Stimulated activated CD8-positive, alpha-beta memory T cell treated with anti-CD3 and anti-CD28 coated beads, Interleukin-4, amount 100 ng/mL, for 1 hour (primary cell): ENCODE measurements at regions not wholly inside any gene's neighbourhood (a gene's known extent, or its start where the extent isn't known, plus 50 kb on each side); places are given as distances from the start of the nearest gene placed in this dataset.
"Not testable (repeated sequence)": the region's sequence is repeated elsewhere in the genome, so short reads cannot be mapped to it uniquely, and the experiment has no call there.

Experiments
- DNase-seq, 2 donors: peaks; one replicate each; pipeline ENCODE4 v3.0.0-alpha.2; 2020; ENCODE audit warnings: low read depth in 2 of 2, low spot score in 1 of 2

DNA sequence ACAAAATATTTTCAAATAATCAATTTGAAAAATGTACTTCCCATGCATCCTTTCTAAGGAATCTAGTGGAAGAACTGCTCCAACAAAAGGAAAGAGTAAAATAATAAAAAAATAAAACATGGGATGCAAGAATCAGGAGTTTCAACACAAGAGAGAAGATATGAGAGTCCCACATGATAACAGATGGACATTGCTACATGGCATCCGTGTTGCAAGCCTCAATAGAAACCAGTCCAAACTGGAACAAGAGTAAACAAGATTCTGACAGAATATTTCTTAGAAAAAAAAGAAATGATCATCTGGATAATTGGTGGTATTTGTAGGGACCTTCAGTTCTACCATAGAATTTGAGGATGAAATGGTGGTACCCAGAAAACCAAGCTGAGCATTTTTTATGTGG, 186.8 kb downstream of the FRK start:
- no peak for DNase-seq

- DNase-seq, result no peak
These were observed 190.2 kb downstream of the FRK start for GRCh38 chr6:115870464-115870863.

- no peak for DNase-seq
These were observed 194.8 kb downstream of the FRK start for GRCh38 chr6:115865914-115866313.

GRCh38 chr6:115863211-115863610, 197.5 kb downstream of the FRK start:
- DNase-seq, result no peak

DNA sequence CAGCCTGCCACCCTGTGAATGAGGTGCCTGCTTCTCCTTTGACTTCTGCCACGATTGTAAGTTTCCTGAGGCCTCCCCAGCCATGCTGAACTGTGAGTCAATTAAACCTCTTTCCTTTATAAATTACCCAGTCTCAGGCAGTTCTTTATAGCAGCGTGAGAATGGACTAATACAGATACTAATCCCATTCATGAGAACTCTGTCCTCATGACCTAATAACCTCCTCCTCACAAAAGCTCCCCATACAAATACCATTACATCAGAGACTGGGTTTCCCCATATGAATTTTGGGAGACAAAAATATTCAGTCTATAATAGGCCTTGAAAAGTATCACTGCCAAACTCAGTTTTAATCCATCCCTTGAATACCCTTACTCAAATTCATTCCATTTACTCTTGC, 199.0 kb downstream of the FRK start:
- DNase-seq, result not testable (repeated sequence)

- not testable (repeated sequence) for DNase-seq
These were observed 201.1 kb downstream of the FRK start for GRCh38 chr6:115859577-115859976.

GRCh38 chr6:115854866-115855665, 205.6 kb downstream of the FRK start:
- no peak for DNase-seq

DNA sequence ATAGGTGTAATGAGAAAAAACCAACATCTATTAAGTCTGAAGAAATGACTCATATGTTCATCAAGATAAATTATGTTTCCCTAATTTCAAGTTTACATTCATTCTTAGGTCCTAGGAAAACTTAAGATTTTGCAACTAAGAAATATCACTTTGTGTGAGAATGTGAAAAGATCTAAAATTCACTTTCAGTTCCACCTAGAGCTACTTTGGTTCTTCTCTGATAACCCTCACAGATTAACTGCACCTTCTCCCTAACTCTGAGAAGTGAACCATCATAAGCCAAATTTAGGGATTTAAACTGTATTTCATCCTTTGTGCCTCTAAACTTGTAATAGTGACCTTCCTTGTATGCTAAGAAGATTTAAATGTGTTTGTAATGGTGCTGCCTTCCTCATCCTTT, 213.0 kb downstream of the FRK start:
- no peak for DNase-seq

GRCh38 chr6:115843945-115844344, 216.7 kb downstream of the FRK start:
- no peak for DNase-seq

DNA sequence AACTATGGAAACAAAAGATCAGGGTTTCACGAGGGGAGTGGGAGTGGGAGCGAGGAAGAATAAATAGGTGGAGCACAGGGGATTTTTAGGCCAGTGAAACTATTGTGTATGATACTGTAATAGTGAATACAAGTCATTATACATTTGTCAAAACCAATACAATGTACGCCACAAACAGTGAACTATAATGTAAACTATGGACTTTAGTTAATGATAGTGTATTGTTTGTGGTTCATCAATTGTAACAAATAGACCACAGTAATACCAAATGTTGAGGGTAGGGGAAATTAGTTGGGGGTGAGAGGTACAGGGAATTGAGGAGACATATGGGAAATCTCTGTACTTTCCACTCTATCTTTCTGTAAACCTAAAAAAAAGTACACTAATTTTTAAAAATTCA, 218.4 kb downstream of the FRK start:
- no peak for DNase-seq

GRCh38 chr6:115839583-115840181, 221.0 kb downstream of the FRK start:
- no peak for DNase-seq

GRCh38 chr6:115838763-115839401, 221.8 kb downstream of the FRK start:
- no peak for DNase-seq

GRCh38 chr6:115838216-115838615, 222.5 kb downstream of the FRK start:
- DNase-seq, result no peak

DNA sequence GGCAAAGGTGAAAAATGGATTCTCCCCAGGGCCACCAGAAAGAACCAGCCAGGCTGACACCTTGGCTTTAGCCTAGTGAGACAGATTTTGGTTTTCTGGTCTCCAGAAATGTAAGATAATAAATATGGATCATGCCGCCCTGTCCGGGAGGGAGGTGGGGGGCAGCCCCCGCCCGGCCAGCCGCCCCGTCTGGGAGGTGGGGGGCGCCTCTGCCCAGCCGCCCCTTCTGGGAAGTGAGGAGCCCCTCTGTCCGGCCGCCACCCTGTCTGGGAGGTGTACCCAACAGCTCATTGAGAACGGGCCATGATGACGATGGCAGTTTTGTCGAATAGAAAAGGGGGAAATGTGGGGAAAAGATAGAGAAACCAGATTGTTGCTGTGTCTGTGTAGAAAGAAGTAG, 224.3 kb downstream of the FRK start:
- not testable (repeated sequence) for DNase-seq

DNA sequence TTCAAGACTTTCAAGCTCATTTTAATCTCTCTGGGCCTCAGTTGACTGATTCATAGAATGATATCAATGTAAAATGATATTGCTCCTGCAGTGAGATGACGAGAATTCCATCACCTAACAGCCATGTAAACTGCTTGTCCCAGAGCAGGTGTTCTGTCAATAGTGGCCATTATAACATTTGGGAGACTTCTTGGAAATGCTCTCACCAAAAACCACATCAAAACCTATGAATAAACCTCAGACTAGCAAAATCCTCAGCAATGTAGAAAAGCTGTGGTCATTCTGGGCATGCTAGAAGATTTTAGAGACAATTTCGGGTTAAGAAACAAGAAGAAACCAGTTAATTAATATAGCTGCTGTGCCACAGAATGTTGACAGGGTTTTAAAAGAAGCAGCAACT, 225.4 kb downstream of the FRK start:
- no peak for DNase-seq

DNA sequence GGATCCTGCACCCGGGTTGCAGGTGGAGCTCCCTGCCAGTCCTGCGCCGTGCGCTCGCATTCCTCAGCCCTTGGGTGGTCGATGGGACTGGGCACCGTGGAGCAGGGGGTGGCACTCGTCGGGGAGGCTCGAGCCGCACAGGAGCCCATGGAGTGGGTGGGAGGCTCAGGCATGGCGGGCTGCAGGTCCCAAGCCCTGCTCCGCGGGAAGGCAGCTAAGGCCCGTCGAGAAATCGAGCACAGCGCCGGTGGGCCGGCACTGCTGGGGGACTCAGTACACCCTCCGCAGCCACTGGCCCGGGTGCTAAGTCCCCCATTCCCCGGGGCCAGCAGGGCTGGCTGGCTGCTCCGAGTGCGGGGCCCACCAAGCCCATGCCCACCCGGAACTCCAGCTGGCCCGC, 226.1 kb downstream of the FRK start:
- DNase-seq, result not testable (repeated sequence)

GRCh38 chr6:115832786-115833185, 227.9 kb downstream of the FRK start:
- no peak for DNase-seq

DNA sequence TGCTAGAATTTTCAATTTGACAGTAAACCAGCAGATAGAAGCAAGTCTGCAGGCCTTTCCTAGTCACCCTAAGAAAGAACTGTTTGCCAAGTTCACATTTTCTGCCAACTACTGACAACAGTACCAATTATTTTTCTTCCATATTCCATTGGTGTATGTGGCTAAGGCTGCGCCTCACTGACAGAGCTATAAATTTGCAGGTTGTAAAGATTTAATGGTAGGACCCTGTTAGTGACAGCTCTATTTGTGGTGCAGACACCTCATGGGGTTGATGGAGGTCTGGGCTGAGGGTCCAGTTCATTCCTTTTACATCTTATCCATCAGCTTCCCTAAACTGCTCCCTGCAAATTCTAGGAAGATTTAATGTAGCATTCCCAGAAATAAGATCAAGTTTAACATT, 228.5 kb downstream of the FRK start:
- DNase-seq, result no peak

- DNase-seq, result no peak
These were observed 229.8 kb downstream of the FRK start for GRCh38 chr6:115830895-115831294.

GRCh38 chr6:115821798-115822197, 238.9 kb downstream of the FRK start:
- no peak for DNase-seq

- DNase-seq, result no peak
These were observed 241.2 kb downstream of the FRK start for GRCh38 chr6:115819506-115819905.

DNA sequence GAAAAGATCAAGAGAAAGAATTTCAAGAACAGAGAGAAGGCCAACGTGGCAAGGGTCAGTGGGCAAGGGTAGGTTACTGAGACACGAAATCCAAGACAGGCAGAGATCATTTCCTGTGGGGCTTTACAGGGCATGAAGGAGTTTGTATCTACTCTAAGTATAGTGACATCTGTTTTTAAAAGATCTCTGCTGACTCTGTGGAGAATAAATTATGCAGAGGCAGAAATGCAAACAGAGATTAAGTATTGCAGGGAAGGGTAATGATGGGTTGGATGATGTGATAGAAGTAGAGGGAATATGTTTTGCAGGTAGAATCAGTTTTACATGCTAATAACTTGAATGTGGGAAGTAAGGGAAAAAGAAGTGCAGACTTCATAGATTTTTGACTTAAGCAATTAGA, 243.5 kb downstream of the FRK start:
- DNase-seq, result no peak
